GM12873 (cell line): ENCODE measurements at regions not wholly inside any gene's neighbourhood (a gene's known extent, or its start where the extent isn't known, plus 50 kb on each side); places are given as distances from the start of the nearest gene placed in this dataset.

ENCODE experiments used
- TF ChIP-seq, protein P1 (sequence below): IDR thresholded peaks from 2 replicates; pipeline ENCODE4 v1.5.1; 2012; ENCODE audit warnings: low read depth, mild to moderate bottlenecking, moderate library complexity, low read length, control low read depth; ENCODE audit not compliant: insufficient read depth; ENCODE audit errors: missing control alignments

GRCh38 chr3:31311559-31311958 is 221.2 kb upstream of the STT3B start:
- TF ChIP-seq, protein P1, sequence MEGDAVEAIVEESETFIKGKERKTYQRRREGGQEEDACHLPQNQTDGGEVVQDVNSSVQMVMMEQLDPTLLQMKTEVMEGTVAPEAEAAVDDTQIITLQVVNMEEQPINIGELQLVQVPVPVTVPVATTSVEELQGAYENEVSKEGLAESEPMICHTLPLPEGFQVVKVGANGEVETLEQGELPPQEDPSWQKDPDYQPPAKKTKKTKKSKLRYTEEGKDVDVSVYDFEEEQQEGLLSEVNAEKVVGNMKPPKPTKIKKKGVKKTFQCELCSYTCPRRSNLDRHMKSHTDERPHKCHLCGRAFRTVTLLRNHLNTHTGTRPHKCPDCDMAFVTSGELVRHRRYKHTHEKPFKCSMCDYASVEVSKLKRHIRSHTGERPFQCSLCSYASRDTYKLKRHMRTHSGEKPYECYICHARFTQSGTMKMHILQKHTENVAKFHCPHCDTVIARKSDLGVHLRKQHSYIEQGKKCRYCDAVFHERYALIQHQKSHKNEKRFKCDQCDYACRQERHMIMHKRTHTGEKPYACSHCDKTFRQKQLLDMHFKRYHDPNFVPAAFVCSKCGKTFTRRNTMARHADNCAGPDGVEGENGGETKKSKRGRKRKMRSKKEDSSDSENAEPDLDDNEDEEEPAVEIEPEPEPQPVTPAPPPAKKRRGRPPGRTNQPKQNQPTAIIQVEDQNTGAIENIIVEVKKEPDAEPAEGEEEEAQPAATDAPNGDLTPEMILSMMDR: no peak

GRCh38 chr3:31312400-31312799 is 220.3 kb upstream of the STT3B start:
- TF ChIP-seq, protein P1: no peak

- TF ChIP-seq, protein P1: no peak
These were observed 218.5 kb upstream of the STT3B start for GRCh38 chr3:31314258-31314657.

DNA sequence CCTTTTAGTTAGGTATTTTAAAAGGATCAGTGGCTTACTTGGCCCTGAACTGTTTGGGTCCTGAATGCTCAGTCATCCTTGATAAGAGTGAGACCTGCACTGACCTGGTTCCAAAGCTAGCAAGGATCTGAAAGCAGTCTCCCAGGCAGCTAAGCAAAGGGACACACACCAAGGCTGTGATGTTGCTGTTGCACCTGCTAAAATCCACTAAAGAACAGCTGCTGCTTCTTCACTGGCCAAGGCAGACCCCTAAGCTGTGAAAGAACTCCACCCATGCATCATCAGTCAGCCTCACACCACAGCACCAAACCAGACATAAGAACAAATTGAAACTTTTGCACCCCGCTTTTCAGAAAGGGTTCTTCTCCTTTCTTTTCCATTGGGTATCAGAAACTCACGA is 213.4 kb upstream of the STT3B start:
- TF ChIP-seq, protein P1: no peak

DNA sequence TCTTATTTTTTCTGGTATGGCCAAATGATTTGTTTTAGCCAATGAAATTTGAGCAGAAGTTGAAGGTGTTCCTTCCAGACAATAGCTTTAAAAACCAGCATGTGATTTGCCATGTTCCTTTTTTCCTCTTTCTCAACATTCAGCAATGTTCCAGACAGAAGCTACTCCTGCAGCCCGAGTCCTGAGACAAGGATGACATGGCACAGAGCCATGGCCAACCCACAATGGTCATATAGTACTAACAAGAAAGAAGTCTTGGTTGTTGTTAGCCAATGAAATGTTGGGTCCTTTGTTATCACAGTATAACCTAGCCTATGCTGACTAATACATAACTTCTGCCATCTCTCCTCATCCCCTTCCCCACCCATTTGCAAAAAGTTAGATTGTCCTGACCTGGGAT is 211.1 kb upstream of the STT3B start:
- TF ChIP-seq, protein P1: no peak

DNA sequence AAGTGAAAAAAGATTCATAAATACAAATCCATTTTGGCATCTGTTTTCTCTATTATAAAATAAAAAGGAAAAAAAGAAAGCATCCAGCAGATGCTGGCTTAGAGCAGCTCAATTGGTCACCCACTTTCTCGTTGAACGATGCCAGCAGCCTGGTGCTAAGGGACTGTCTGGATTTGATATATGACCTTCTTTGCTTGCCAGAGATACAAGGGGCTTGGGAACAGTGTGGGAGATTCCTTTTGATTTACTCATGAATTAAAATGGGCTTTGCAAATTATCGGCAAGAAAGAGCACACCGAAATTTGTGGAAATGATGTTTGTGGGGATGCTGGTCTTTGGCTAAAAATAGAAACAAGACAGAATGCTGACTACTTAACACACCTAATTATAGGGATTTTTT is 210.3 kb upstream of the STT3B start:
- TF ChIP-seq, protein P1: no peak

DNA sequence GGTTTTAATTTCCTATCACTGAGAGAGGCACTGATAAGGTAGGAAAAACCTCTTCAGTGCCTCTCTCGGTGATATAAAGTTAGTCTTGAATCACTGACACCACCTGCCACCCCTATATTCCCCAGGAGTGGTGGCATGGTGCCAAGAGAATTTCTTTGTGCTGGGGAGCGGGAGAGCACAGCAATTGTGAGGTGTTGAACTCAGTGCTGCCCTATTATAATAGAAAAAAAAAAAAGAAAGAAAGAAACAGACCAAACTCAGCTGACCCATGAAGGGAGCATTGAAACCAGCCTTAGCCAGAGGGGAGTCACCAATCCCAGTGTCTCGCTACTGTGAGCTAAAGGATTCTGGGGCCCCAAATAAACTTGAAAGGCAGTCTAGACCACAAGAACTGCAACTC is 201.4 kb upstream of the STT3B start:
- TF ChIP-seq, protein P1: no peak
